GM21576 (cell line): ENCODE measurements at regions not wholly inside any gene's neighbourhood (a gene's known extent, or its start where the extent isn't known, plus 50 kb on each side); places are given as distances from the start of the nearest gene placed in this dataset.

Source experiments
- ATAC-seq: cut with Tn5 transposase; IDR thresholded peaks from one replicate; pipeline ENCODE4 v1.9.1; 2021; ENCODE audit warnings: mild to moderate bottlenecking, moderate library complexity; ENCODE audit not compliant: unreplicated experiment

DNA sequence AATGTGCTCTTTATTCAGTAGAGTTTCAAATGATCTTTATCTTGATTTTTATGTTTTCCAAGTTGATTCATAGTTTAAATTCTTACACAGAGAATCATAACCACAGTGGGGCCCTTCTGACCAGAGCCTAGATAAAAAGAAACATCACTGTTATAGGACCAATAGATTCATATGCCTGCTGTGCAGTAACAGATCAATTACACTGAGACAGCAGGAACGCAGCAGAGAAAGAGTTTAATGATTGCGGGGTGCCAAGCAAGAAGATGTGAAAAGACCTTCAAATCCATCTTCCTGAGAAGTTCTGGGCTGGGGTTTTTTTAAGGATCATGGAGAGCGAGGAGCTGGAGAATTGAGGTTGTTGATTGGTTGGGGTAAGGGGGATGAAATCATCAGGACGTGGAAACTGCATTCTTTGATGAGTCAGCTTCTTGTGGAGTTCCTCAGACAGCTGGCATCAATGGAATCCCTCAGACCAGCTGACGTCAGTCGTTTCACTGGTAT is 346.6 kb downstream of the TBC1D4 start:
- no peak for ATAC-seq

DNA sequence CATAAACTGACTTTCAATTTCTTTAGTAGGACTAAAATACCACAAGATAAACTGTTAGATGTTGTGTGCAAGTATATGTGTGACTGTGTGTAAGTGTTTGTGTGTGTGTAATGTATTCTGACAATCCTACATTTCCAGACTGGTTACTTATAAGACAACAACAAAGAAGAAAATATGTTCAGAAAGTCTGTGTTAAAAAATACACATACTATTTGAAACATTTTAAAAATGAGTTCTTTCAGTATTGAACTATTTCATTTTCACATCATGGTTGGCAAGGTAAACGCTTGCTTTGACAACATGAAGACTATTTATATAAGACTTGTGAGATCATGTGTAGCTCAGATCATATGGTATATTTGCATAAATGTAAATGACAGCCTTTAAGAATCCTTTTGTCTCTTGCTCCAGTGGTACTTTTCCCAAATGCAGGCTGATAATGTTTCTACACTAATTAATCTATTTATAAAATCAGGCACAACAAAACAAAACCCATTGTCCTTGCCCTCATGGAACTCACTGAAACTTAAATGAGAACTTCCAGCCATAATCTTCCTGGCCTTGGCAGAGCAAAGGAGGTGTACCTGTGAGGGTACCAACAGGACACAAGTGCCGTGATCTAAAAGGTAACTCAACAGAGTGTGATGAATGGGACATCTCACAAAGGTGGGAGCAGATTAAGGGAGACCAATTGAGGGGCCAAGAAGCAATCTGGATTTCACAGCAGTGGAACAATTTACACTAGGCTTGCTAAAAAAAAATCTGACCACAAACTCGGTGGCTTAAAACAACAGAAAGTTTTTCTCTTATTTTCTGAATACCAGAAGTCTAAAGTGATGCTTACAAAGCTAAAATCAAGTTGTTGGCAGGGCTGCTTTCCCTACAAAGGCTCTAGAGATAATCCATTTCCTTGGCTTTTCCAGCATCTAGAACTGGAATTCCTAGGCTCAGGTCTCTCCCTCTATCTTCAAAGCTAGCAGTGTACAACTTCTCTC is 349.0 kb downstream of the TBC1D4 start:
- no peak for ATAC-seq

DNA sequence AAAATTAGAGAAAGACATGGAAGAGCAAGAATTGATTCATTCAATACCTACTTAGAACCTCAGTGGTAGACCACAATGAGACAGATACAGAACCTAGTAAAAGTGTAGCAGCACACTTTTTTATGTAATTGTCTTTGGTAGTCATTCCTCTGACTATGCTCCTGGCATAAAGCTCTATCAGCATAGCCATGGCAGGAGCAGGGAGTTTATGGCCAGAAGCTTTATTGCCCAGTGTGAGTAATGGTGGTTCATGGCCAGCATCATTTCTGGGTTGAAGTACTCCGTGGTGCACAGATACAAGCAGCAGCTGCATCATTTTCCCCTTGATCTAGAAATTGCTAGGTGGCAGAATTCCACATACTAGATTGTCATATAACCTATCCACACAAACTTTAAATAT is 352.6 kb downstream of the TBC1D4 start:
- no peak for ATAC-seq

DNA sequence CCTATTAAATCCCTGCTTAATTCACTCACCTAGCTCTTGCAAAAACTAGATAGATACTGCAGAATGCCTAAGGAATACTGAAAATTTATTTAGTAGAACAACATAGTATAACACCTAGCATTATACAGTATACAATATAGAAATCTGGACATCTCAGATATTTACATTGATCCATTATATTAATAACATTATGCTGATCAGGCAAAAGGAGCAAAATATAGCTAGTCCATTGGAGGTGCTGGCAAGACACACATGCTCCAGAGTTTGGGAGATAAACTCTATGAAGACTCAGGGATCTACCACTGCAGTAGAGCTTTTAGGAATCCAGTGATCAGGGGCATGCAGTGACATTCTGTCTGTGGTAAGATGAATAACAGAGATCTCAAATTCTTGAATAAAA is 357.6 kb downstream of the TBC1D4 start:
- no peak for ATAC-seq

DNA sequence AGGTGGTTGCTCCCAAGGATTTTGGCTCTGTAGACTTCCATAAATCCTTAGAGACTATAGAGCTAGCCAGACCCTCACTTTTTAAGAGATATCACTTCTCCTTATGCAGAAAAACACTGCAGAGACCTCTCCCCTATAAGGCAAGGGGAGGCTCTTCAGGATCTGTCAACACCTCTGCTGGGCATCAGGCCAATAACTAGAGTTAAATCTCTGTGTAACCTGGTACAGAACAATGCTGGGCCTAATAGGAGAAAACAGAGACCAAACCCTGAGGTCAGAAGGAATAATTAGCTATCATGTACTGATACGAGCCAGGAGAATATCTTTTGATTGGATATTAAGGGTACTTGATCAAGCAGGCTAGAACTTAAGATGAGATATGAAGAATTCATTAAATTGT is 358.5 kb downstream of the TBC1D4 start:
- no peak for ATAC-seq

DNA sequence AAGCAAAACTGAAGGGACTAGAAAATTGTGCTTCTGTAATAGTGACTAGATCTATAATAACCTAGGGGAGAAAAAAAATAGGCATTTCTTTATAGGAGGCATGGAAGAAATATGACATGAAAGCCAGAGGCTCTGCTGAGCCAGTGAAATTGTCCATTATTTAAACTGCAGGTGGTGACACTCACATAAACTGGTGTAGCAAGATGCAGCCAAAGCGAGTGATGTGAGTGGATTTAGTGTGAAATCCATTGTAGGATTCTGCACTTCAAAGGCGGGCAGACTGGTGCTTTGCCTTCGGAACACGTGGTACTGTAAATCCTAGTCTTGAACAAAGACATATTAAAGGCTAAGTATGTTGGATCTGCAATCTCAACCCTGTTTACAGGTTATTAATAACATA is 361.9 kb downstream of the TBC1D4 start:
- no peak for ATAC-seq

DNA sequence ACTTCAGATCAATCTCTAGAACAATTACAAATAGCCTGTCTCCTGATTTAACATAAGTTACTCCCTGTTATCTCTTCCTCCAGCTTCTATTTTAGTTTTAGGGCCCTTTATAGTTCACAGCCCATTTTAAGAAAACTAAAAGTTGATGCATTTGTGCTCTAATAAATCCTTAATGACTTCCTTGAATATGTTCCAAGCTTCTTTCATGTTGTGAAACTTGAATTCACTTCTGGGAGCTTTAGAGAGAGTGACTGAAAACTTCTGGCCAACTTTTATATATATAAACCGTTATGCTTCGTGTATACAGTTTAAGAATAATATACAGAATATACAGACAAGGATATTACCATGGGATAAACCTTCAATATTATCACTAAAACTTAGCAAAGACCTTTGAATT is 366.8 kb downstream of the TBC1D4 start:
- no peak for ATAC-seq

DNA sequence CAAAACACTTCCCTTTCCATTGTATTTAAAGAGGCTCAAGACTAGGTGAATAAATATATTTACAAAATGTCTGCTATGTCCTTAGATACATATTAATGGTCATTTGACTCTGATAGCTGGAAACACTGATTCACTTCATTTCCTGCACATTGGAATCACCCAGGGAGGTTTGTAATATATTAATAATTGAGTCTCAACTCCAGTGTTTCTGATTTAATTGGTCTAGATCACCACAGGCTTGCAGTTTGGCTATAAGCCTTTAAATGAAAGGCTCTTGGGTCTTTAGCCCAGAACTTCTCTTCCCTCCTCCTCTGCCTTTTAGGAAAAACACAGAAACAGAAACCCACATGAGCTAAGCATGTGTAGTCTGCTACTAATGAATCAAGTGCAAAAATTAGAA is 378.0 kb downstream of the TBC1D4 start:
- no peak for ATAC-seq

DNA sequence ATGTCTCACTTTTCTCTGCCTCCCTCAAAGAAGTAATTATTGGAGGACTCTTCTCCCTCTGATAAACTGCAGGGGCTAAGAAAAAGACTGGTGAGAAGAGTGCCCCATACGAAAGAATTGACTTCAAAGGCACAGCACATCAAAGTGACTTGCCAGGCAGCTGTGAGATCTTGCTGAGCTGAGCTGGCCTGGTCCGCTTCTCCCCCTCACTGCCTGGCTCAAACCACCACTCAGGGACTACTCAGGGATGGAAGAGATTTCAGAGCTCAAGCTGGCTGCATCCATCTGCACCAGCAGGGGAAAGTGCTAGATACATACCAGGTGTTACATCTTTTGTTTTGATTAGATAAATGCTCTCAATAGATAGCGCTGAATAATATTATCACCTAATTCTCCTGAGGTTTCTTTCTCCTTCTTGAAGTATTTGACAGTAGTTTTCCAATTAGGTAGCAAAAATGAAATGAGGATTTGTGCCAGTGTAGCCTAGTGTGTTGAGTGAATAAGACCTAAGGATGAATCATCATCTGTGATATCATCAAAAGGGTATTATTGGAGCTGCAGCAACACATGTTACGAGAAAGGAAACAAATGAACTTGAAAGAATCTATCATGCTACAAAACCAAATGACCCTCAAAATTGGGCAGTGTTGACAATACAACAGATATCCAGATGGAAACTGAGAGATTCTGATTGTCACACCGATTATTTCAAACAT is 379.8 kb downstream of the TBC1D4 start:
- ATAC-seq, result no peak

DNA sequence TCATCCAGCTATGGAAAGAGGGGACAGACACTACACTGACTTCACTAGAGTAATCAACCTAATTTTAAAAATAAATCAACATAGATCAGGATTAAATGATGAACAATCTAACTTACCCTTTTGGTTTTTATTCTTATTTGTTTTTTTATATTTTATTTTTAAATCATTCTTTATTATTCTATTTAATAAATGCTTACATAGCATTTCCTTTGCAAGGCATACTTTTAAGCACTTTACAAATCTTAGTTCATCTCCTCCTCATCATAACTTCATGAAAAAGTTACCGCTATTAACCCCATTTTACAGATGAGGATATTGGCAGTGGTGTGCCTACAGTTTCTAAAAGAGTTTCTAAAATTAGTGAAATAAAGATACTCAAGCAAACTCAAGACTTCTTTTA is 380.6 kb downstream of the TBC1D4 start:
- no peak for ATAC-seq

DNA sequence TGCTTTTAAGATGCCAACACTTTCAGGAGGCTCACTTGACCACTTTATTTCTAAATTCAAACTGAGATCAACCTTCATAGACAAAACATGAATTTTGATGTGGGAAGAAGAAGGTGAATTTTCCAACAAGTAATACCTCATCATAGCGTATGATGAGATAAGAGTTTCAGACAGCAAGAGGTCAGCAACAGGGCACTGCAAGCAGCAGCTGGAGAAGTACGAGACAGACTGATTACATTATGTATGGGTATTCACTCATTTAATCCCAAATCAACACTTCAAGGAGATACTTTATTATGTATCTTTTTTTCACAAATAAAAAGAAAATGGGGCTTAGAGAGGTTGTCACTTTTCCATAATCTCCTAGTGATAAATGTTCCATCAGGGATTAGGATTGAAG is 389.8 kb downstream of the TBC1D4 start:
- no peak for ATAC-seq

DNA sequence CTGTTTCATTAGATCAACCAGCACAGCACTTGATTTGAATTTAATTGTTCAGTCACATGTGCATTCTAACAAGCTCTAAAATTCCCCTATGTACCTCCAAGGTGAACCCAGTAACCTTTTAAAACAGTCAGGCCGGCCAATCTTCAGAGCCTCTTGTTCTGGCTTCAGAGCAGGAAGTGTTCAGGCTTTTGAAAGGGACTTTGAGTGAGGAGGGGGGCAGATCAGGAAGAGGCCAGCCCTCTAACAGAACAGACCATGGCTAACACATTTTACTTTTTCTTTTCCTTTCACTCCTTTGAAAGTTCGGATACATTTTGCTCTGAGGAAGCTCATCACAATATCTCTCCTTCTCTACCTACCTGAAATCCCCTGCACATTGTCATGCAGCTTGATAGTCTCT is 390.3 kb downstream of the TBC1D4 start:
- ATAC-seq, result no peak

DNA sequence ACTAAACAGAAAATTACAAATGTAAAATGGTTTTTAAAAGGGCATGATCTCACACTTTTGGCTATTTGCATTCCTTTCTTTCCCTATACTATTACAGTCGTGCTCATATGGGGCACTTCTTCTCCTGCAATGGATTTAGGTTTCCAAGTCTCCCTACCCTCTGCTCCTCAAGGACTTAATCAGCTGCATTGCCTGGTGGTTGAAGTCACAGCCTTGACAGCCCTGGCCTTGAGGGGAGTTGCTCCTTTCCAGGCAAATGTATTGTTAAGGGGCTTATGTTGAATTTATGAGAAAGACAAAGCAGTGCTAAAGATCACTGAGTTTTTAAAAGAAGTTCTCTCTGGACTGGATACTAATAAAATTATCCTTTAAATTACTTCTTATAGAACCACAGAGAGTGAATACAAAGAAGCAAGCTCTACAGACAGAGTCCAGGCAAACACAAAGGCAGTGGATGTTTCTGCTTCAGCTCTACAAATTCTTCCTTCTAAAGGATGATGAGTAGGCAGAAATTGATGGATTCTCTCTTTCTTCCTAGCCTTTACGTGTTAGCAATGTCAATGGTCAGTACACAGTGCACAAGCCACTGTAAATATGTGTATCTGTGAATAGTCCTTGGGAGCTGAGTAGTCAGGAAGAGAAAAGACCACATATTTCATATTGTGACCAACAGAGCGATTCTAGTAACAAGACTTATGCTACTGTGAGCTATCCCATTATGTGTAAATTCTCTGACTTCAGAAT is 390.9 kb downstream of the TBC1D4 start:
- ATAC-seq, result no peak

DNA sequence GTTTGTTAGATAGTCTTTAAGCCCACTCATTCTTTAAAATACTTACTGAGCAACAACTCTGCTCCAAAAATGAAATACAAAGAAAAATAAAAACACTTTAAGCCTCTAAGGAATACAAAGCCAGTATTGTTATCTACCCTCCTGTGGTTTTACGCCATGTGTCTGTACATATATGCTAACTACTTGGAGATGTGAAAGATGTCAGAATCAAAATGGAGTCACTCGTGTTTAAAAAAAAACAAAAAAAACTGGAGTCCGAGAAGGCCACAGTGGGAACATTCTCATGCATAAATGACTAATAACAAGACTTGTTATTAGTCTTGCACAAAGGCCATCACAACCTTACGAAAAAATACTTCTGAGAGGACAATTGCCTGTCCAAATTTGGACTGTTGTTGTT is 393.1 kb downstream of the TBC1D4 start:
- no peak for ATAC-seq

DNA sequence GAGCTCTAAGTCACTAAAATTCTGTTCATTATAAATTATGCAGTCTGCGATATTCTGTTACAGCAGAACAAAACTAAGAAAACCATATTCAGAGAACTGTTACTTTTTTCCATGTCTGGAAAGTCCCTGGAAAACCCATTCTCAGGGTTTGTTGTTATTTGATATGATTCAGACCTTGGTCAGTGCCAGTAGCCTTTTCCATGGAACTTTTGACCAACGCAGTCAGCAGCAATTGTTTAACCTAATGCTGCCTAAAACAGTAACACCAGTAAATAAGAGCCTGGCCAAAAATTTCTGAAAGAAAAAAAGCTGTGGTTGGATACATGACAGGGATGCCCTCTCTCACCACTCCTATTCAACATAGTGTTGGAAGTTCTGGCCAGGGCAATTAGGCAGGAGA is 402.7 kb downstream of the TBC1D4 start:
- no peak for ATAC-seq

DNA sequence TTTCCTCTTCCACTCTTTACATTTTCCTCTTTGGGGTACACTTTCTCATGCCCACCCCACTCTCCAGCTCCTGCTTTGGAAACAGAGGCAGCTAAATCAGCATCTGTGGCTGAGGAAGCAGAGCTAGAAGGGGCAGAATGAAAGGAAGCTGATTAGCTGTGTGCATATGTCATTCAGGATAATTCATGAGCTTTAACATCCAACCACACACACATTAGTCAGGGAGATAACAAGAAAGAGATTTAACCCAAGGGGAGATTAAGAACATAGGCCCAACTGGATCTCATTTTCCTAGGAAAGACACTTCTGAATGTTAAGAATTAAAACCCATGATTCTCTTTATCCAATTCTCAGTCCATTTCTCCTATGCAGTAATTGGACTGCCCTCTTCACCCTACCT is 405.5 kb downstream of the TBC1D4 start:
- no peak for ATAC-seq

DNA sequence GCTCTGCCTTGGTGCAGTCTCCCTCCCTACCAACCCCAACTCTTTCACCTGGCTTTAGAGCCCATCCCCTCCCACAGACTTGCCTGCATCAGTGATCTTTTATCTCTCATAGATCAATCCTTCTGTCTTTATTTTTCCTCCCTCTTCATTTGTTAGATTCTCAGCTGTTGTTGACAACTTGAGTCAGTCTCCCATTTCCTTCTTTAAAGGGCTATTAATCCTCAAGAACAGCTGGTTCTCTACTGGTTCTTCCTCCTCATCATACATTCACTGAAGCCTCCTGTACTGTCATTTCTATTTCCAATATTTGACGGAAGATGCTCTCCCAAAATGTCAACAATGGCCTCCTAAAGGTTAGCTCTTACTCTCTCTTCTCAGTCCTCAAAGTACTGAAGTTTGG is 408.2 kb downstream of the TBC1D4 start:
- no peak for ATAC-seq

DNA sequence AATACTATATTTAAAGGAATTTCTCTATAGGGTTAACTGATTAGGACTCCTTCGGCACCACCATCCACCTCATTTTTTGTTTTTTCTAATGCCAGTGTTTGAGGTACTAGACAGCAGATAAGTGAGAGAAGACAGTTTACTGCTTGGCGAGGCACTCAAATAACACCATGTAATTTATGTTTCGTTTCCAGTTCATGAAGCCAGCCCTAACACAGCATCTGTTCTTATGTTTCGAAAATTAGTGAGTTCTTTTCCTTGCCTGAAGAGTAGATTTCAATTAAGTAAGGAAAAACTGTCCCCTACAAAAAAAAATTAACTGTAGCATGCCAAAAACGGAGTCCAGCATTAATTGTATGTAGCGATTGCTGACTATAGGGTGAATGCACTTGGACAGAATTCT is 409.1 kb downstream of the TBC1D4 start:
- no peak for ATAC-seq

DNA sequence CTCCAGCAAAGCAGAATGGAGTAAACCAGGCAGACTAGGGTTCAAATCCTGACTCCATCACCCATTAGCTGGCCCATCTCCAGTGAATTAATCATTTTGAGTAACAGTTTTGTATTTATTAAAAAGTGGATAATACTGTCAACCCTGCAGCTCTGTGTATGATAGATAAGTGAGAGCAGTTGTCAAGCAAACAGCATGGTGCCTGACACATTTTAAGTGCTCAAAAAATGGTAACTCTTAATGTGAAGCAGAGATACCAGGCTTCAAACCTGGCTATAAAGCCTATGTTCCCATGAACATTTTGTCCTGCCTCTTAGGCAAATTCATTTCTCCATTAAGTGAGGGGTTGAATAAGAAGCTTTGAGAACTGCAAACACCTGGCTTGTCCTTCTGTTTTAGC is 409.6 kb downstream of the TBC1D4 start:
- ATAC-seq, result no peak

DNA sequence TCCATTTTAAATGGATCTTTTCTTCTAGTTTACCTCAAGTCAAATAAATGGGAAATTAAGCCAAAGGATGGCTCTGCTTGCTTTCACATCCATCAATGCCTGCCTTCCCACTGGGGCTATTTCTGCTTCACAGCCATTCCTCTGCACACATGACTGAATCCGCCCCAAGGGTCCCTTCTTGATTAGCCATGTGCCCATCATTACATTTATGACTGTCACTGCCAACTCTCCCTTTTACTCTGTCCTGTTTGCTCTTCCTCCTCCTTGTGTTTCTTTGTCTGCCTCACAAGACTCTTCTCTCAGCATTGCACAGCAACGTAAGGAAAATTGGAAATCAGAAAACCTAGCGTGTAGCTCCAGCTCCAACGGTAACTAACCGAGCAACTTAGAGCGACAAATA is 410.2 kb downstream of the TBC1D4 start:
- ATAC-seq, result no peak

DNA sequence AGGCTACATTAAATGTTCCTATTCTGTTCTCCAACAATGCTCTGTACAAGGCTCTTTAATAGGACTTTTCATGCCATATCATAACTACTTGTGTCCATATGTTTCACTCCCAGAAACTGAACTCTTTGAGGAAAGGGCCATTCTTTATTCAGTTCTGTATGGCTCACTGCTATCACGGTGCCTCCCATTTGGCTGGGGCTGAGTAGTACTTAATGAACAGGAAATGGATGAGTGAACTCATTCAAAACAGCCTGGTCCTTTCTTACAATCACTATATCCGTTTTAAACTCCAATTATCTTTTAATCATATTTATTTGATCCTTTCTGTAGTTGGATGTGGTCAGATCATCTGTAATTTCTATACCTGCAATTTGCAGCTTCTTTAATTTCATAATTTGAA is 410.6 kb downstream of the TBC1D4 start:
- ATAC-seq, result no peak
